ENCODE measurements at regions not wholly inside any gene's neighbourhood (a gene's known extent, or its start where the extent isn't known, plus 50 kb on each side); places are given as distances from the start of the nearest gene placed in this dataset.

DNA sequence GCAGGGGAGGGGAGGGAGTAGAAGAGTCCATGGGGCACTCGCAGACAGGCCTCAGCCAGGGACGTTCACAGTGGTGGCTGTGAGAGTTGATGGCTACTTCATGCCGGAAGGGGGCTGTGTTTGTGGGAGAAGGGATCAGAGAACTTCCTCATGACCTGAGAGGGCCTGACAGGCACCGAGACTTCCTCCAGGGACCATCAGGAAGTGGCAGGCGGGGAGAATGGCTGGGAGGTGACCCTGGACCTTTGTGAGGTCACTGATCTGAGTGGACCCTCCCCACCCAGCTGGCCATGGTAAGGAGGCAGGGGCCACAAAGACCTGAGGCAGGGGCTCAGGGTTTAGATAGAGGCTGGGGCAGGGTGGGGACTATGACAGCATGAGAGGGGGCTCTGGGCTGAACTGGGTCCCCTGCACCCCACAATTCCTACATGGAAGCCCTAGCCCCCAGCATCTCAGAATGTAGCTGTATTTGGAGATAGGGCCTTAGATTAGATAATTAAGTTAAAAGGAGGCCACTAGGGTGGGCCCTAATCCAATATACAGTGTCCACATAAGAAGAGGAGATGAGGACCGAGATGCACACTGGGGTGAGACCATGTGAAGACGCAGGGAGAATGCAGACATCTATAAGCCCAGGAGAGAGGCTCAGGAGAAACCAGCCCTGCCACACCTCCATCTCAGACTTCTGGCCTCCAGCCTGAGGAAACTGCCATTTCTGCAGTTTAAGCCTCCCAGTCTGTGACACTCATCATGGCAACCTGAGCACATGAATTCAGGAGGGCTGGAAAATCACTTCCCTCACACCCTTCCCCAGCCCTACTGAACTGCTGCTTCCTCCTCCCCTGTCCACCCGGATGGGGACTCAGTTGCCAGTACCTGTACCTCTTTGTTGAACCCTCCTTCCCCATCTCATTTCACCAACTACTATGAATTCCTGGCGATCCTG, 273.9 kb upstream of the ZNF32 start:
- TF ChIP-seq SMC3 (IDR thresholded peaks at IDR 0.05) = no peak
- TF ChIP-seq, protein P1, sequence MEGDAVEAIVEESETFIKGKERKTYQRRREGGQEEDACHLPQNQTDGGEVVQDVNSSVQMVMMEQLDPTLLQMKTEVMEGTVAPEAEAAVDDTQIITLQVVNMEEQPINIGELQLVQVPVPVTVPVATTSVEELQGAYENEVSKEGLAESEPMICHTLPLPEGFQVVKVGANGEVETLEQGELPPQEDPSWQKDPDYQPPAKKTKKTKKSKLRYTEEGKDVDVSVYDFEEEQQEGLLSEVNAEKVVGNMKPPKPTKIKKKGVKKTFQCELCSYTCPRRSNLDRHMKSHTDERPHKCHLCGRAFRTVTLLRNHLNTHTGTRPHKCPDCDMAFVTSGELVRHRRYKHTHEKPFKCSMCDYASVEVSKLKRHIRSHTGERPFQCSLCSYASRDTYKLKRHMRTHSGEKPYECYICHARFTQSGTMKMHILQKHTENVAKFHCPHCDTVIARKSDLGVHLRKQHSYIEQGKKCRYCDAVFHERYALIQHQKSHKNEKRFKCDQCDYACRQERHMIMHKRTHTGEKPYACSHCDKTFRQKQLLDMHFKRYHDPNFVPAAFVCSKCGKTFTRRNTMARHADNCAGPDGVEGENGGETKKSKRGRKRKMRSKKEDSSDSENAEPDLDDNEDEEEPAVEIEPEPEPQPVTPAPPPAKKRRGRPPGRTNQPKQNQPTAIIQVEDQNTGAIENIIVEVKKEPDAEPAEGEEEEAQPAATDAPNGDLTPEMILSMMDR (IDR thresholded peaks at IDR 0.05) = no peak
- TF ChIP-seq EHMT2 (IDR thresholded peaks at IDR 0.05; ENCODE audit: low read depth) = no peak
- TF ChIP-seq MAX (IDR thresholded peaks at IDR 0.05) = no peak
- no peak for TF ChIP-seq NR3C1 (IDR thresholded peaks at IDR 0.05)
- TF ChIP-seq MAFK (IDR thresholded peaks at IDR 0.05; ENCODE audit: partially characterized antibody) = no peak
- no peak for TF ChIP-seq JUNB (IDR thresholded peaks at IDR 0.05)
- no peak for TF ChIP-seq POLR2A (IDR thresholded peaks at IDR 0.05; ENCODE audit: low read length)
- TF ChIP-seq, protein P2, sequence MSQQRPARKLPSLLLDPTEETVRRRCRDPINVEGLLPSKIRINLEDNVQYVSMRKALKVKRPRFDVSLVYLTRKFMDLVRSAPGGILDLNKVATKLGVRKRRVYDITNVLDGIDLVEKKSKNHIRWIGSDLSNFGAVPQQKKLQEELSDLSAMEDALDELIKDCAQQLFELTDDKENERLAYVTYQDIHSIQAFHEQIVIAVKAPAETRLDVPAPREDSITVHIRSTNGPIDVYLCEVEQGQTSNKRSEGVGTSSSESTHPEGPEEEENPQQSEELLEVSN (IDR thresholded peaks at IDR 0.05; ENCODE audit: borderline replicate concordance, low read depth) = no peak
